ENCODE measurements at regions not wholly inside any gene's neighbourhood (a gene's known extent, or its start where the extent isn't known, plus 50 kb on each side); places are given as distances from the start of the nearest gene placed in this dataset.

DNA sequence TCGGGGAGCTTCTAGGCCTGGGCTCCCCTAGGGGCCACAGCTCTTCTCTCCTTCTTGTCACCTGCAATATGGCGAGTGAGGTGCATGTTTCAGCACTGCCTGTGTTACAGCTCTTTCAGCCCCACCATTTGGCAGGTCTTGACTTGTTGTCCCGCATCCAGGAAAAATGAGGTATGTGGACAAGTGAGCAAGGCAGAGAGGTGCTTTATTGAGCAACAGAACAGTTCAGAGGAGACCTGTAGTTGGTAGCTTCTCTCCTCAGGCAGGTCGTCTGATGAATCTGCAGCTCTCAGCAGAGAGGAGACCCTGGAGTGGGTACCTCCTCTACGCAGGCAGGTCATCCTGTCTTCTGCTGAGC lies 208.2 kb upstream of the USP25 start:
- TF ChIP-seq POLR2A (IDR thresholded peaks at IDR 0.05; ENCODE audit: low read depth, low read length) (no peak), RAD21 (IDR thresholded peaks at IDR 0.05; ENCODE audit: low read length) (no peak), CTCF (conservative IDR thresholded peaks at IDR 0.05; ENCODE audit: low read depth, low read length) (no peak), NFE2L2 (IDR thresholded peaks at IDR 0.05; ENCODE audit: low read depth, low read length) (no peak), MXI1 (IDR thresholded peaks at IDR 0.05; ENCODE audit: borderline replicate concordance, low read depth, low read length) (no peak), FOS (IDR thresholded peaks at IDR 0.05; ENCODE audit: low read depth, low read length) (no peak), CEBPB (IDR thresholded peaks at IDR 0.05; ENCODE audit: low read depth, low read length) (no peak)
- TF ChIP-seq, protein P1, sequence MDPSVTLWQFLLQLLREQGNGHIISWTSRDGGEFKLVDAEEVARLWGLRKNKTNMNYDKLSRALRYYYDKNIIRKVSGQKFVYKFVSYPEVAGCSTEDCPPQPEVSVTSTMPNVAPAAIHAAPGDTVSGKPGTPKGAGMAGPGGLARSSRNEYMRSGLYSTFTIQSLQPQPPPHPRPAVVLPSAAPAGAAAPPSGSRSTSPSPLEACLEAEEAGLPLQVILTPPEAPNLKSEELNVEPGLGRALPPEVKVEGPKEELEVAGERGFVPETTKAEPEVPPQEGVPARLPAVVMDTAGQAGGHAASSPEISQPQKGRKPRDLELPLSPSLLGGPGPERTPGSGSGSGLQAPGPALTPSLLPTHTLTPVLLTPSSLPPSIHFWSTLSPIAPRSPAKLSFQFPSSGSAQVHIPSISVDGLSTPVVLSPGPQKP (IDR thresholded peaks at IDR 0.05; ENCODE audit: borderline replicate concordance, low read depth, low read length), result no peak

All from IMR-90 (cell line).